ENCODE measurements at regions not wholly inside any gene's neighbourhood (a gene's known extent, or its start where the extent isn't known, plus 50 kb on each side); places are given as distances from the start of the nearest gene placed in this dataset.
A peak's percentile ranks its signal among the peaks of the same experiment; 100 is the strongest.
"Not testable (repeated sequence)": the region's sequence is repeated elsewhere in the genome, so short reads cannot be mapped to it uniquely, and the experiment has no call there.

DNA sequence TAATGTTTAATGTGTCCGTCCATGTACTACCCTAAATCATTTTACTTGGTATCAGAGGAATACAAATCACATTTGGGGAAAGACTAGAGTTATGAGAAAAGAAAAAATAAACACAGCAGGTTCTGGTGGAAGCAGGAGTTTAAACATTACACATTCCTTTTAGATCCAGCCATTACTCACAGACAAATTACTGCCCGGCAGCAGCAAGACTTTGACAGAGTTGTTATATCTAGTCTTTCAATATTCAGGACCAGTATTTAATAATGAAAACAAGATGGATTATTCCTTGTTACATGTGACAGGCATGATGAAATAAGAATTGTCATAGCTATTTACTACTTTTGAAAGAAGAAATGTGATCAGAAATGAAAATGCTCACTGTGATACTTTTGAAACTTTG is 131.8 kb upstream of the GNAI1 start:
- H3K4me3 Mint-ChIP-seq: no peak overlapping the region
- H3K9me3 Mint-ChIP-seq: no peaks in the 10 kb centered on the region
- DNase-seq (no peak), ATAC-seq (ENCODE audit: low read depth in 2 of 2) (no peak)
- no peaks in the 10 kb centered on the region for H3K4me1 Mint-ChIP-seq
- no peaks in the 10 kb centered on the region for H3K36me3 Mint-ChIP-seq
- H3K27me3 Mint-ChIP-seq: no peaks in the 10 kb centered on the region
- no peak overlapping the region for H3K27ac Mint-ChIP-seq

DNA sequence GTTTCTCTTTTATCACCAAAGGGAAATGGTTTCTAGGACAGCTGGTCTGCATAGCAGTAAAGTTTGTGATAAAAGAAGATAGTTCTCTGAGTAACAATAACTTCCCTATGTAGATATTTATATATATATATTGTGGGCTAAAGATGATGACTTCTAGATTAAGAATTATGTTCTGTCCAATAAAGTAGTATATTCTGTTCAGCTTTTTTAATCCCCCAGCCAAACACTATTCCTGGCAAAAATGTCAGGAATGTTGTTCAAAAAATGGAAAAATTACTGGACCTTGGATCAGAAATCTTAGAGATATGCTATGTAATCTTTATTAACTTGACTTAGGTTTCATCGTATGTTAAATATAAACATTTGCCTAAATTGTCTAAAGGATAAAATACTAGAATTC is 136.3 kb upstream of the GNAI1 start:
- Mint-ChIP-seq H3K9me3 (peaks cover 0 to 1% (median 0%) of the 10 kb centered on the region in 7 donors), H3K27ac (no peak overlapping the region), H3K27me3 (no peaks in the 10 kb centered on the region), H3K4me1 (no peaks in the 10 kb centered on the region), H3K4me3 (no peak overlapping the region), H3K36me3 (no peaks in the 10 kb centered on the region)
- ATAC-seq (ENCODE audit: low read depth in 2 of 2) (no peak), DNase-seq (no peak)

DNA sequence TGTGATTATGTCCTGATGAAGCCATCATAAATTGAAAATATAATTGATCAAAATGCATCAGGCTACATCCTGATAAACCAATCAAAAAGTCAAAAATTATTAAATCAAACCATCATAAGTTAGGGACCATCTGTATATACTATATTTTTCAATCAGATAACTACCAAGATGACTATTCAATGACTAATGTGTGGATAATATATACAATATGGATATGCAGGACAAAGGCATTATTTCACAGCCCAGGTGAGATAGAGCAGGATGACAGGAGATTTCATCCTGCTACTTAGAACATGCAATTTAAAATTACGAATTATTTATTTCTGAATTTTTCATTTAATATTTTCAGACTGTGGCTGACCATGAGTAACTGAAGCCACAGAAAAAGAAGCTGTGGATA is 137.3 kb upstream of the GNAI1 start:
- Mint-ChIP-seq H3K9me3 (peaks cover 0 to 1% (median 0%) of the 10 kb centered on the region in 7 donors), H3K36me3 (no peaks in the 10 kb centered on the region), H3K4me1 (no peaks in the 10 kb centered on the region), H3K27me3 (no peaks in the 10 kb centered on the region), H3K4me3 (no peak overlapping the region), H3K27ac (no peak overlapping the region)
- DNase-seq (no peak), ATAC-seq (ENCODE audit: low read depth in 2 of 2) (no peak)

GRCh38 chr7:79995741-79996140 is 138.9 kb upstream of the GNAI1 start:
- H3K4me1 Mint-ChIP-seq; ATAC-seq (ENCODE audit: low read depth in 2 of 2); H3K27ac Mint-ChIP-seq; DNase-seq; H3K27me3 Mint-ChIP-seq; H3K9me3 Mint-ChIP-seq; H3K36me3 Mint-ChIP-seq; H3K4me3 Mint-ChIP-seq: not testable (repeated sequence)

DNA sequence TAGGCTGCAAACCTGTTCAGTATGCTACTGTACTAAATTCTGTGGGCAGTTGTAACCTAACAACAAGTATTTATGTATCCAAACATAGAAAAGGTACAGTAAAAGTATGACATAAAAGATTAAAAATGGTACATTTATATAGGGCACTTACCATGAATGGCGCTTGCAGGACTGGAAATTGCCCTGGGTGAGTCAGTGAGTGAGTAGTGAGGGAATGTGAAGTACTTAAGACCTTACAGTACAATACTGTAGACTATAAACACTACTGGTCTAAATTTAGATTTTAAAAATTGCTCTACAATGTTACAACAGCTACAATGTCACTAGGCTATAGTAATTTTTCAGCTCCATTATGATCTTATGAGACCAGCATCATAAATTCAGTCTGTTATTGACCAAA is 146.0 kb upstream of the GNAI1 start:
- Mint-ChIP-seq H3K27ac (no peak overlapping the region), H3K4me1 (no peaks in the 10 kb centered on the region), H3K27me3 (no peaks in the 10 kb centered on the region), H3K4me3 (no peak overlapping the region), H3K36me3 (no peaks in the 10 kb centered on the region), H3K9me3 (no peaks in the 10 kb centered on the region)
- ATAC-seq (ENCODE audit: low read depth in 2 of 2) (no peak), DNase-seq (no peak)

DNA sequence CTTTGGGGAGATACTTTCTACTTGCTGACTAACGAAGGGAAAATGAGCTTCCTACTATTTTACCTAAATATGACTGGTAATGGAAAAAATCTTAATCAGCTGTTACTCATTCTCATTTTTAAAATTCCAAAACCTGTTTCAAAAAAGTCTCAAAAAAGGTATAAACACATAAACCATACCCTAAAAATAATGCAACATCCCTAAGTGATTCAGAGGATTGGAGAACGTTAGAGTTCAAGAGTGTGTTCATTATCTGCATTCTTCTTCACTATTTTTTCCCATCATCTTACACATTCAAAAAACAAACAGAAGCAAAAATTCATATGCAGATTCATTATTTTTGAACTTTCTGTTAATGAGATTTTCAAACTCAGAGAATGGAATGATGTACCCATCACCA is 150.4 kb upstream of the GNAI1 start:
- no peak overlapping the region for H3K27ac Mint-ChIP-seq
- peaks cover 0 to 3% (median 0%) of the 10 kb centered on the region in 3 donors for H3K27me3 Mint-ChIP-seq
- ATAC-seq (ENCODE audit: low read depth in 2 of 2) (no peak), DNase-seq (no peak)
- H3K4me3 Mint-ChIP-seq: no peak overlapping the region
- no peaks in the 10 kb centered on the region for H3K9me3 Mint-ChIP-seq
- no peaks in the 10 kb centered on the region for H3K36me3 Mint-ChIP-seq
- no peaks in the 10 kb centered on the region for H3K4me1 Mint-ChIP-seq

- no peak for ATAC-seq (ENCODE audit: low read depth in 2 of 2)
- Mint-ChIP-seq H3K27ac (no peak overlapping the region), H3K9me3 (peaks cover 0 to 3% (median 0%) of the 10 kb centered on the region in 7 donors), H3K4me3 (no peak overlapping the region), H3K36me3 (no peaks in the 10 kb centered on the region), H3K27me3 (peaks cover 0 to 3% (median 0%) of the 10 kb centered on the region in 3 donors), H3K4me1 (no peaks in the 10 kb centered on the region)
- DNase-seq: no peak
These were observed 152.4 kb upstream of the GNAI1 start for GRCh38 chr7:79982141-79982770.

GRCh38 chr7:79980376-79980775 is 154.3 kb upstream of the GNAI1 start:
- H3K4me1 Mint-ChIP-seq: no peaks in the 10 kb centered on the region
- H3K27ac Mint-ChIP-seq: no peak overlapping the region
- H3K9me3 Mint-ChIP-seq: peaks cover 0 to 3% (median 0%) of the 10 kb centered on the region in 7 donors
- no peak for ATAC-seq (ENCODE audit: low read depth in 2 of 2)
- H3K4me3 Mint-ChIP-seq: no peak overlapping the region
- peaks cover 0 to 3% (median 0%) of the 10 kb centered on the region in 3 donors for H3K27me3 Mint-ChIP-seq
- no peak for DNase-seq
- H3K36me3 Mint-ChIP-seq: no peaks in the 10 kb centered on the region

- DNase-seq (no peak), ATAC-seq (ENCODE audit: low read depth in 2 of 2) (no peak)
- Mint-ChIP-seq H3K4me1 (no peaks in the 10 kb centered on the region), H3K4me3 (no peak overlapping the region), H3K27ac (no peak overlapping the region), H3K9me3 (peaks cover 0 to 3% (median 0%) of the 10 kb centered on the region in 7 donors), H3K27me3 (peaks cover 0 to 3% (median 0%) of the 10 kb centered on the region in 3 donors), H3K36me3 (no peaks in the 10 kb centered on the region)
These were observed 155.2 kb upstream of the GNAI1 start for GRCh38 chr7:79979437-79979836.

- Mint-ChIP-seq H3K36me3 (no peaks in the 10 kb centered on the region), H3K27ac (no peak overlapping the region)
- no peak for ATAC-seq (ENCODE audit: low read depth in 2 of 2)
These were observed 157.2 kb upstream of the GNAI1 start for GRCh38 chr7:79977481-79977880.

GRCh38 chr7:79976711-79977020 is 158.0 kb upstream of the GNAI1 start:
- not testable (repeated sequence) for H3K36me3 Mint-ChIP-seq; H3K4me1 Mint-ChIP-seq; H3K27me3 Mint-ChIP-seq; DNase-seq; H3K4me3 Mint-ChIP-seq; H3K27ac Mint-ChIP-seq; ATAC-seq (ENCODE audit: low read depth in 2 of 2); H3K9me3 Mint-ChIP-seq

More at GRCh38 chr7:79977481-79977880, 157.2 kb upstream of the GNAI1 start:
- Mint-ChIP-seq H3K9me3 (peaks cover 0 to 3% (median under 1%) of the 10 kb centered on the region in 7 donors), H3K4me1 (no peaks in the 10 kb centered on the region), H3K4me3 (no peak overlapping the region), H3K27me3 (peaks cover 0 to 3% (median 0%) of the 10 kb centered on the region in 3 donors)
- DNase-seq: no peak

DNA sequence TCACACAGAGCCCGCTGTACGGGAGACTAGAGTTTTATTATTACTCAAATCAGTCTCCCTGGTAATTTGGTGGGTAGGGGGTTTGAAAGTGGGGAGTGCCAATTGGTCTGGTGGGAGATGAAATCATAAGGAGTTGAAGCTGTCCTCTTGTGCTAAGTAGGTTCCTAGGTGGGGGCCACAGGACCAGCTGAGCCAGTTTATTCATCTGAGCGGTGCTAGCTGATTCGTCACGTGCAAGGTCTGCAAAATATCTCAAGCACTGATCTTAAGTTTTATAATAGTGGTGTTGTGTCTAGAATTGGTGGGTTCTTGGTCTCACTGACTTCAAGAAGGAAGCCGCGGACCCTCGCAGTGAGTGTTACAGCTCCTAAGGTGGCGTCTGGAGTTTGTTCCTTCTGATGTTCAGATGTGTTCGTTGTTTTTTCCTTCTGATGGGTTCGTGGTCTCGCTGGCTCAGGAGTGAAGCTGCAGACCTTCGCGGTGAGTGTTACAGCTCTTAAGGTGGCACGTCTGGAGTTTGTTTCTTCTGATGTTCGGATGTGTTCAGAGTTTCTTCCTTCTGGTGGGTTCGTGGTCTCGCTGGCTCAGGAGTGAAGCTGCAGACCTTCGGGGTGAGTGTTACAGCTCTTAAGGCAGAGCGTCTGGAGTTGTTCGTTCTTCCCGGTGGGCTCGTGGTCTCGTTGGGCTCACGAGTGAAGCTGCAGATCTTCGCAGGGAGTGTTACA is 158.5 kb upstream of the GNAI1 start:
- not testable (repeated sequence) for DNase-seq; ATAC-seq (ENCODE audit: low read depth in 2 of 2); H3K36me3 Mint-ChIP-seq; H3K9me3 Mint-ChIP-seq; H3K27ac Mint-ChIP-seq; H3K4me1 Mint-ChIP-seq; H3K27me3 Mint-ChIP-seq
- H3K4me3 Mint-ChIP-seq: peak overlapping the region in 1 of 8 donors; percentile 15

DNA sequence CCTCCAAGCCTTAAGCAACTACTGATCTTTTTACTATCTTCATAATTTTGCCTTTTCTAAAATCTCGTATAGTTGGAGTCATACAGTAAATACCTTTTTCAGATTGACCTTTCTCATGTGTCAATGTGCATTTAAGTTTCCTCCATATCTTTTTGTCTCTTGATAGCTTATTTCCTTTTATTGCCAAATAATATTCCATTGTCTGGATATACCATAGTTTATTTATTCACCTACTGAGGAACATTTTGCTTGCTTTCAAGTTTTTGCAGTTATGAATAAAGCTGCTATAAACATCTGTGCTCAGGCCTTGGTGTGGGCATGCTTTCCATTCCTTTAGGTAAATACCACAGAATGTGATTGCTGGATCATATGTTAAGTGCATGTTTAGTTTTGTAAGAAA is 161.2 kb upstream of the GNAI1 start:
- Mint-ChIP-seq H3K27ac (no peak overlapping the region), H3K36me3 (no peaks in the 10 kb centered on the region), H3K4me3 (no peak overlapping the region), H3K27me3 (no peaks in the 10 kb centered on the region), H3K4me1 (no peaks in the 10 kb centered on the region), H3K9me3 (peaks cover 0 to 3% (median 2%) of the 10 kb centered on the region in 7 donors)
- no peak for ATAC-seq (ENCODE audit: low read depth in 2 of 2)
- no peak for DNase-seq

DNA sequence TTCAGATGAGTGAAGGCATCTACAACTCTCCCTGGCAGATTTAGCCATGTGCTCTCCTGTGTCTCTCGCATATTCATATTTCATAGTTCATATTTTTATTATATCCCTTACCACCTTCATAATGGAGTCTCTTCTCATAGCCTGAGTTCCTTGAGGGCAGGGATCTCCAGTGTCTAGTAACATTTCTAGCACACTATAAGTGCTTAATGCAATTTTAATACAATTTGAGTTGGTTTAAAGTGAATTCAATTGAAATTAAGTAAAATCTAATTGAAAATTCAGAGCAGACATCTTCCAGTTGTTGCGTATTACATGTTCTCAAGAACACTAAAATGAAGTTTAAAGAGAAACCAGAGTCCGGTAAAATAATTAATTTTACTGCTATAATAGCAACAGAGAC is 163.6 kb upstream of the GNAI1 start:
- H3K4me3 Mint-ChIP-seq: no peak overlapping the region
- H3K36me3 Mint-ChIP-seq: no peaks in the 10 kb centered on the region
- H3K27ac Mint-ChIP-seq: peak overlapping the region in 1 of 6 donors; percentile 30
- H3K9me3 Mint-ChIP-seq: peaks cover 0 to 2% (median 0%) of the 10 kb centered on the region in 7 donors
- H3K4me1 Mint-ChIP-seq: no peaks in the 10 kb centered on the region
- DNase-seq: no peak
- no peaks in the 10 kb centered on the region for H3K27me3 Mint-ChIP-seq
- no peak for ATAC-seq (ENCODE audit: low read depth in 2 of 2)

Data from naive B cell (primary cell).